Activated CD4-positive, alpha-beta memory T cell treated with anti-CD3 and anti-CD28 coated beads for 36 hours (primary cell): ENCODE measurements at regions not wholly inside any gene's neighbourhood (a gene's known extent, or its start where the extent isn't known, plus 50 kb on each side); places are given as distances from the start of the nearest gene placed in this dataset.

Experiments
- CTCF ChIA-PET: fragments of 350-600 bp; sonication (Branson Sonifier 250); formaldehyde crosslinking; loops from one replicate; lab custom pipeline; 2021; ENCODE audit warnings: antibody characterized with exemption, inconsistent platforms; lab: Charles Lee
- POLR2A ChIA-PET: fragments of 350-600 bp; sonication (Branson Sonifier 250); formaldehyde crosslinking; loops from one replicate; lab custom pipeline; 2021; ENCODE audit warnings: antibody characterized with exemption; lab: Charles Lee
- DNase-seq: peaks from one replicate; pipeline ENCODE4 v3.0.0-alpha.2; 2020
- H3K27ac Mint-ChIP-seq: one replicate; pipeline ENCODE4 v1.8.0; 2021; ENCODE audit warnings: mixed read lengths
- H3K27me3 Mint-ChIP-seq: one replicate; pipeline ENCODE4 v1.8.0; 2021; ENCODE audit warnings: mixed read lengths
- H3K36me3 Mint-ChIP-seq: one replicate; pipeline ENCODE4 v1.8.0; 2021; ENCODE audit warnings: mixed read lengths
- H3K4me1 Mint-ChIP-seq: one replicate; pipeline ENCODE4 v1.8.0; 2021; ENCODE audit warnings: low read depth, mixed read lengths
- H3K4me3 Mint-ChIP-seq: one replicate; pipeline ENCODE4 v1.8.0; 2021; ENCODE audit warnings: mild to moderate bottlenecking, mixed read lengths
- H3K9me3 Mint-ChIP-seq: one replicate; pipeline ENCODE4 v1.8.0; 2021; ENCODE audit warnings: mixed read lengths
- intact Hi-C: fragments of 100-400 bp; cut with micrococcal nuclease; formaldehyde crosslinking; loops from one replicate; pipeline ENCODE4 v1.15.1; 2023

DNA sequence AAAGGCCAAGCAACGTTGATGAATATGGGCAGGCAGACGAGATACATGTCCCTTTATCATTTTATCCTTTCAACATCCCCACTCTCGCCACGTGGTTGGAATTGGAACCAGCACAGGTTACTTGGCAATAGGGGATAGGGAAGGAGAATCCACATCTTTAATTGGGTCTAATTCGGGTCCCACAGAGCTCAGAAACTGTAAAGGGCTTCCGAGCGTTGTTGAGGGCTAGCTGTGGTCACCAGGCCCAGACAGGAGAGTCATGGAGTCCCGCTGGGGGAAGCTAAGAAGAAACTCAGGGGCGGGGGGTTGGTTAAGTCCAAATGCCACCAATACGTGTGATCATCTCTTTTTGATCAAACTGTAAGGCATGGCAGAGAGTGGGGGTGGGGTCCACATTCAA lies 271.3 kb upstream of the ZFHX3 start:
- Mint-ChIP-seq H3K36me3 (no peaks in the 10 kb centered on the region), H3K27me3 (no peaks in the 10 kb centered on the region), H3K9me3 (no peaks in the 10 kb centered on the region), H3K4me3 (no peak overlapping the region), H3K27ac (no peak overlapping the region), H3K4me1 (no peaks in the 10 kb centered on the region)
- POLR2A ChIA-PET, result no interaction called here
- intact Hi-C loops, result no loop called here
- CTCF ChIA-PET, result no interaction called here
- no peak for DNase-seq

DNA sequence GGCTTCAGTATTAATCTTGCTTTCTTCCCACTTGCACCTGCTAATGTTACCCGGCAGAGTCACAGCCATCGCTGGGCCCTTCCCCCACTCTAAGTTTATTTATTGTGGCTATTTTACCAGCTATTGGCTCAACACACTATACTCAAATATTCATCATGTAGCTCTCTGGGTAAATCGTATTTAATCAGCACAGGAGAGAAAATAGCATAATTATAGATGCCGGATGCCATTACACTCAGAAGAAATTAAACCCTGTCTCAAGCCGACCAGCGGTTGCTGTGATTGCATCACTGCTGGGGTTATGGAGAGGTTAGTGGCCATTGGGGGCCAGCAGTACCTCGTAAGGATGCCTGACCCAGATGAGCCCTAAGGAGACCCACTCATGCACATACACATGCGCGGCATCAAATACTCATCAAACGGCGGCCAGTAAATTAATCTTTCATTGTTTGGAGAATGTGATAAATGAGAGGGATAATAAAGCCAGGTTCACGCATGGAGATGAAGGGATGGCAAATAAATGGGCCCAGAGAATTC lies 269.5 kb upstream of the ZFHX3 start:
- ChIA-PET CTCF (no interaction called here), POLR2A (no interaction called here)
- H3K27me3 Mint-ChIP-seq, result no peaks in the 10 kb centered on the region
- no peaks in the 10 kb centered on the region for H3K4me1 Mint-ChIP-seq
- H3K4me3 Mint-ChIP-seq, result no peak overlapping the region
- peaks cover 6% of the 10 kb centered on the region for H3K9me3 Mint-ChIP-seq
- H3K36me3 Mint-ChIP-seq, result no peaks in the 10 kb centered on the region
- intact Hi-C loops, result no loop called here
- no peak overlapping the region for H3K27ac Mint-ChIP-seq
- no peak for DNase-seq

DNA sequence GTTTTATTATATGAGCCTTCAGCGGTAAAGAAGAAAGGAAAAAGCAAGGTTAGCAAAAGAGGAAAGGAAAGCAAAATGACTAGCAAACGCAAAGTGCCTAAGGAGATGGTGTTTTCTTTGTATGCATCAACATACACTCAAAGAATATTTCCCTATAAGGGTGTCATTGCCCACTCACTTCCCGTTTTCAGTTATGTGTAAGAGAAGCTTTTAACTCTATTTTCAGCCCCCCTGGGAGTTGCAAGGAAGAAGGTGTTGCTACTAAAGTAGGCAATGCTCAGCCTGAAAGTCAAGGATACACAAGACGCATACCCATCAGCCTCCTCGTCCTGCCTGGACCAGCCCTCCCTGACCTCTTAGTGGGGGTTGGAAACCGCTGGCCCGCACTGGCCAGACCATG lies 267.7 kb upstream of the ZFHX3 start:
- no peak overlapping the region for H3K27ac Mint-ChIP-seq
- no peaks in the 10 kb centered on the region for H3K4me1 Mint-ChIP-seq
- H3K9me3 Mint-ChIP-seq, result peaks cover 6% of the 10 kb centered on the region
- intact Hi-C loops, result no loop called here
- H3K4me3 Mint-ChIP-seq, result no peak overlapping the region
- DNase-seq, result no peak
- H3K27me3 Mint-ChIP-seq, result no peaks in the 10 kb centered on the region
- POLR2A ChIA-PET, result no interaction called here
- CTCF ChIA-PET, result interaction anchor here (0.6 kb wide), 1 partner anchor 14 kb away, joined by 3 read pairs; no protein-coding TSS in a partner anchor
- H3K36me3 Mint-ChIP-seq, result no peaks in the 10 kb centered on the region

DNA sequence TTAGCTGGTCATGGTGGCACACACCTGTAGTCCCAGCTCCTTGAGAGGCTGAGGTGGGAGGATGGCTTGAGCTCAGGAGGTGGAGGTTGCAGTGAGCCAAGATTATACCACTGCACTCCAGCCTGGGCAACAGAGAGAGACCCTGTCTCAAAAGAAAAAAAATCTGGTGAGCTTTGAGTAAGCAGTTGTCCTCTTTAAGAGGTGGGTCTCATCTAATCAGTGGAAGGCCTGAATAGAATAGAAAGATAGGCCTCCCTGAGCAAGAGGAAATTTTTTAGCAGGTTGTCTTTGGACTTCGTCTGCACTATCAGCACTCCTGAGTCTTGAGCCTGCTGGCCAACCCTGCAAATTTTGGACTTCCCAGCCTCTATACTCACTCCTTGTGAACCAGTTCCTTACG lies 266.0 kb upstream of the ZFHX3 start:
- no peak overlapping the region for H3K4me3 Mint-ChIP-seq
- CTCF ChIA-PET, result no interaction called here
- intact Hi-C loops, result no loop called here
- DNase-seq, result no peak
- POLR2A ChIA-PET, result no interaction called here
- no peaks in the 10 kb centered on the region for H3K36me3 Mint-ChIP-seq
- no peaks in the 10 kb centered on the region for H3K4me1 Mint-ChIP-seq
- no peaks in the 10 kb centered on the region for H3K27me3 Mint-ChIP-seq
- peaks cover 6% of the 10 kb centered on the region for H3K9me3 Mint-ChIP-seq
- no peak overlapping the region for H3K27ac Mint-ChIP-seq

DNA sequence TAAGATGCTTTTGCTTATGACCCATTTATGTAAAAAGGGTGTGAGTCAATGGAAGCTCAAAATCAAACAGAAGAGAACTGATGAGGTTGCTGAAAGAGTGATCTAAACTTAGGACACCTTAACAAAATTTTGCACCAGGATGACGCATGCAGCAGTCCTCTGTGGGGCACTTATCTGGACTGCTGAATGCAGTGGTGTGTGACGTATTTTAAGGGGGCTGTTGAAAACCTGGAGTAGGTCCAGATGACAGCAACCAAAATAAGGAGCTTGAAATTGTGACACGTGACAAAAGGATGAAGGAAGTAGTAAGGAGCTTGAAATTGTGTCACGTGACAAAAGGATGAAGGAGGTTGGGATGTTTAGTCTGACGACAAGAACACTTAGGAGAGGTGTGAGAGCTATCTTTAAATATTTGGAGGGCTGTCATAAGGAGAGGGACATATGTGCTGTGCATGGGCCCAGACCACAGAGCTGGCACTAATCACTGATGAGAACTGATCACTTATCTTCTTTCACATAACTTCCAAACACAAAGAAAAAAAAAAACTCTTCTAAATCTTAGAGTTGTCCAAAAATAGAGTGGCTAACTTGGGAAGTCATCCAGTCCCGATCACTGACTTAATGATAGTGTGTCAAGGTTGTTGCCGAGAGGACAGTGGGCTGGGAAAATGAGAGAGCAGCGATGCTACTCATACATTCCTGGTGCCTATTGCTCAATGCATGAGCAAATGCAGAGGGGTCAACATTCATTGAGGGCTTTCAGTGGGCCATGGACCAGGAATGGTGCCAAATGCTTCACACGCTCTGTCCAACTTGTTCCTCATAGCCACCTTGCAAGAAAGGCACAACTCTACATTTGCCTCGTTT lies 264.2 kb upstream of the ZFHX3 start:
- CTCF ChIA-PET, result no interaction called here

DNA sequence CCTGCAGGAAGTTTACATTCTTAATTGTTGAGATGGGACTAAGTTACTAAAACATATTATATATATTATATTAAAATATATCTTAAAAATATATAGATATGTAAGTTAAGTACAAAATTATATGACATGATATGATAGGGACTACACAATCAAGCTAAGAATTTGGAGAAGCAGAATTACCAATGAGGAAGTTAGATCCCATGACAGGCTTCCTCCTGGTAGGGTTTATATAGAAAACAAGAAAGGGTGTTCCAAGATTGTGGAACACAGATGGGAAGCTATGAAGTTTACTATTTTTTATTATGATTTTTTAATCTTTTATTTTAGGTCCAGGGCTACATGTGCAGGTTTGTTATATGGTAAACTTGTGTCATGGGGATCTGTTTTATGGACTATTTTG lies 260.8 kb upstream of the ZFHX3 start:
- ChIA-PET POLR2A (no interaction called here), CTCF (no interaction called here)
- no peak overlapping the region for H3K4me3 Mint-ChIP-seq
- H3K9me3 Mint-ChIP-seq, result peaks cover 8% of the 10 kb centered on the region
- no peaks in the 10 kb centered on the region for H3K27me3 Mint-ChIP-seq
- H3K4me1 Mint-ChIP-seq, result no peaks in the 10 kb centered on the region
- DNase-seq, result no peak
- no peaks in the 10 kb centered on the region for H3K36me3 Mint-ChIP-seq
- intact Hi-C loops, result no loop called here
- H3K27ac Mint-ChIP-seq, result no peak overlapping the region

More for the DNA sequence above, 264.2 kb upstream of the ZFHX3 start:
- Mint-ChIP-seq H3K4me3 (no peak overlapping the region), H3K9me3 (peaks cover 6% of the 10 kb centered on the region), H3K36me3 (no peaks in the 10 kb centered on the region), H3K27ac (no peak overlapping the region), H3K4me1 (no peaks in the 10 kb centered on the region), H3K27me3 (no peaks in the 10 kb centered on the region)
- POLR2A ChIA-PET, result no interaction called here
- intact Hi-C loops, result no loop called here
- DNase-seq, result no peak

DNA sequence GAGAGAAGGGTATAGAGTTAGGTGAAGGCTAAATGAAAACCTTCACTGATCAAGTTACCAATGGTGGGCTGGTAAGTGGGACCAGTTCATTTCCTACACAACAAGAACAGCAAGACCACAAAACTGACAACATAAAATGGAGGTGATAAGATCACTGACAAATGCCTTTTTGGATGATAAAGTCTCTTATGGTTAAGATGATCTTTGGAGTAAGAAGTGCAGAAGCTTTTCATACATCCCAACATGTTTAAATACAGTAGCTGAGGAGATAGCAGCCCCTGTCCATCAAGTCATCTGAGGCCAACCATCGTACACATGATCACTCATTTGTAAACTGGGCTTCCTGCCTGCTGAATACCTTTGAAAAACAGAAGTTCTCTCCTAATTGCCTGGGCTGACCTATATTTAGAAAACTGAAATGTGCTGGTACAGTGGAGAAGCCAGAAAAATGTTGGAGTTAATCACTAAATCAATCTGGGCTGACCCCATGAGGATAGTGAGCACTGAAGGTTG lies 259.0 kb upstream of the ZFHX3 start:
- ChIA-PET CTCF (no interaction called here), POLR2A (no interaction called here)
- Mint-ChIP-seq H3K4me1 (no peaks in the 10 kb centered on the region), H3K36me3 (no peaks in the 10 kb centered on the region), H3K27me3 (no peaks in the 10 kb centered on the region), H3K4me3 (no peak overlapping the region), H3K27ac (no peak overlapping the region), H3K9me3 (peaks cover 2% of the 10 kb centered on the region)
- no peak for DNase-seq
- intact Hi-C loops, result no loop called here

DNA sequence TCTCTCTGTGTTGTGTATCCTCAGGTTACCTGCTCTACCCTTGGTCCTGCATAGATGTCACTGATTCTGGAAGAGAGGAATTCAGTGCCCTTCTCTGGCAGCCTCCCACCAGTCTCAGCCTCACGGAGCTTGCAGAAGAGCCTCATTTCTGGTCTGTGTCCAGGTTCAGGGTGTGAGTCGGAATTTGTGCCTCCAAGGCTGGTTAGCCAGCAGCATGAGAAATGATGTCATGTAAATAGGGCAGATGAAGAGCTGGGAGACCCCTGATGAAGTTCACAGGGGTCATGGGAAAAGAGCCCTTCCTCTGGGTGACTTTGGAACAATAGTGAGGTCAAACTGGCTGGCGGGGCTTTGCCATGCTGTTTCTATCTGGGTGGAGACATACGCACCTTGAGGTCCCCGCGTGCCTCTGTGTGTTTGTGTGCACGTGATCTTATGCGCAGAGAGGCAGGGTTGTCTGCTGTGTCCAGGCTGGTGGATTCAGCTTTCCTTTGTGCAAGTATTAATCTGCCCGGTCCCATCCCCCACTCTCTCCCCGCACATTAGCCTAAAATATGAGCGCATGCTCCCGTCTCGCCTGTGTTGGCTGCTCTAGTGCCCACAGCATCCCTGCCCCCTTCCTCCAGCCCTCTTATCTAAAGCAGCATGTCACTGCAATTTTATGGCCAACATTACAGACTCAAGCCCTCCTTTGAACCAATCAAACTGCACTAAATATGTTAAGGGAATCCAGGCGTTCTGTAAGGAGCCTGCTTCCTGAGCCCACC lies 256.3 kb upstream of the ZFHX3 start:
- intact Hi-C loops, result no loop called here
- no peaks in the 10 kb centered on the region for H3K36me3 Mint-ChIP-seq
- H3K27ac Mint-ChIP-seq, result no peak overlapping the region
- H3K4me1 Mint-ChIP-seq, result no peaks in the 10 kb centered on the region
- peaks cover 2% of the 10 kb centered on the region for H3K9me3 Mint-ChIP-seq
- POLR2A ChIA-PET, result no interaction called here
- CTCF ChIA-PET, result no interaction called here
- no peaks in the 10 kb centered on the region for H3K27me3 Mint-ChIP-seq
- DNase-seq, result no peak
- no peak overlapping the region for H3K4me3 Mint-ChIP-seq

DNA sequence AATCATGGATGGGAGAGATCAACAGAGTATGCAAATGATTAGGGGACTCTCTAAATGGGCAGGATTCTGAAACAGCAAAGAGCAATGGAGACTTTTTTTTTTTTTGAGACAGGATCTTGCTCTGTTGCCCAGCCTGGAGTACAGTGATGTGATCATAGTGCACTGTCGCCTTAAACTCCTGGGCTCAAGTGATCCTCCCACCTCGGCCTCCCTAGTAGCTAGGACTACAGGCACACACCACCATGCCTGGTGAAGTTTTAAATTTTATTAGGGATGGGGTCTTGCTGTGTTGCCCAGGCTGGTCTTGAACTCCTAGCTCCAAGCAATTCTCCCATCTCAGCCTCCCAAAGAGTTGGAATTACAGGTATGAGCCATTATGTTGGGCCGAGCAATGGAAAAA lies 255.0 kb upstream of the ZFHX3 start:
- peaks cover 2% of the 10 kb centered on the region for H3K9me3 Mint-ChIP-seq
- no peaks in the 10 kb centered on the region for H3K36me3 Mint-ChIP-seq
- CTCF ChIA-PET, result no interaction called here
- no peaks in the 10 kb centered on the region for H3K4me1 Mint-ChIP-seq
- DNase-seq, result no peak
- H3K27me3 Mint-ChIP-seq, result no peaks in the 10 kb centered on the region
- intact Hi-C loops, result no loop called here
- no peak overlapping the region for H3K4me3 Mint-ChIP-seq
- POLR2A ChIA-PET, result no interaction called here
- H3K27ac Mint-ChIP-seq, result no peak overlapping the region

DNA sequence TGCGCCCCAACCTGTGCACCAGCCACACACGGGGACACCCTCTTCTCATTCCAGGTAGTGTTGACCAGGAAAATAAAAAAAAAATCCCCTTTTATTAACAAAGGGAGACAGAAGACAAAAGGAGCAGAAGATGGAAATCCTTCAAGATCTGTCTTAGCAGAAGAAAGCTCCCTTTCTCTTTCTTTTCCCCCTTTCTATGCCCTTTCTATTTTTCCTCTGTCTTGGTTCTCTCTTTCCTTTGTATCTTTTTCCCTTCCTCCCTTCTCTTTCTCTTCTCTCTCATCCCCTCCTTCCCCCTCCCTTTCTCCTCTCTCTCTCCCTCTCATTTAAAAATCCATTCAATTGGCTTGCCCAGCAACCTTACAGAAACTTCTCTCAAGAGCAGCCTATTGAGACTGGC lies 254.1 kb upstream of the ZFHX3 start:
- no peak for DNase-seq
- ChIA-PET POLR2A (no interaction called here), CTCF (no interaction called here)
- intact Hi-C loops, result no loop called here
- no peak overlapping the region for H3K4me3 Mint-ChIP-seq
- H3K27ac Mint-ChIP-seq, result no peak overlapping the region
- H3K27me3 Mint-ChIP-seq, result no peaks in the 10 kb centered on the region
- no peaks in the 10 kb centered on the region for H3K36me3 Mint-ChIP-seq
- H3K4me1 Mint-ChIP-seq, result no peaks in the 10 kb centered on the region
- peaks cover 2% of the 10 kb centered on the region for H3K9me3 Mint-ChIP-seq

DNA sequence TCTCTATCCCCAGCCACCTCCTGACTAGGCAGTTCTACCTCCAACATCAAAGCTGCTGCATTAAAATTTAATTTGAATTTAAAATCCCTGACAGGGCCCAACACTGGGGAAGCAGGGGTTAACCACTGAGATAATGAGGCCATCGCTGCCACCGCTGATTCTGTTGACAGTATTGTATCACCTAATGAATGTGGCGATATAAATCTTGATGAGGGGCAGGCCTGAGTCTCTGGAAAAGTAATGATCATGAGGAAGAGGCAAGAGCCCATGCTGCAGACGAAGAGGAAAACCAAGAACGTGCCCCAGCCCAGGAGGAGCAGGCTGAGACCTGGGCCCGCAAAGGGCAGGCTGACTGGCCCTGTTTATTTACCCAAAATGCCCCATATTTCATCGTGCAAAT lies 251.4 kb upstream of the ZFHX3 start:
- ChIA-PET CTCF (no interaction called here), POLR2A (no interaction called here)
- no peak overlapping the region for H3K4me3 Mint-ChIP-seq
- H3K36me3 Mint-ChIP-seq, result no peaks in the 10 kb centered on the region
- intact Hi-C loops, result no loop called here
- H3K4me1 Mint-ChIP-seq, result no peaks in the 10 kb centered on the region
- H3K27ac Mint-ChIP-seq, result no peak overlapping the region
- H3K9me3 Mint-ChIP-seq, result peaks cover 2% of the 10 kb centered on the region
- no peak for DNase-seq
- no peaks in the 10 kb centered on the region for H3K27me3 Mint-ChIP-seq

DNA sequence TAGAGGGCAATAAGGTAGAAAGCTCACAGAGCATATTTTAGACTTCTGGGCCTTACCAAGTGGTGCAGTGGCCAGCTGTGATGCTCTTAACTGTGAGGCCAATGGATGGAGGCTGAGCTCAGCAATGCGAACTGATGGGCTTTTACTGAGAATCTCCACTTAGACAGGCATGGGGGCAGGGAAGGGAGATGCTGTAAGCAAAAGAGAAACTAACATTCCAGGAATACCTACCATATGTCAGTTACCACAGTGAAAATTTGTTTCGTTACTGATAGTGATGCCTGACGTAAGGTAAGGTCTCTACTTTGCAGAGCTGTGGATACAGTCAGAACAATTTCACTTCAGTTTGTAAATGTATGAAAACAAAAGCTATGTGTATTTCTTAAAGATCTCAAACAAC lies 250.6 kb upstream of the ZFHX3 start:
- no peaks in the 10 kb centered on the region for H3K9me3 Mint-ChIP-seq

More for the DNA sequence above, 250.6 kb upstream of the ZFHX3 start:
- intact Hi-C loops, result no loop called here
- CTCF ChIA-PET, result no interaction called here
- H3K27me3 Mint-ChIP-seq, result no peaks in the 10 kb centered on the region
- no peak overlapping the region for H3K4me3 Mint-ChIP-seq
- DNase-seq, result no peak
- POLR2A ChIA-PET, result interaction anchor here (0.6 to 0.7 kb wide), 2 partner anchors 48 to 437 kb away, joined by 4 to 8 read pairs; no protein-coding TSS in a partner anchor
- H3K4me1 Mint-ChIP-seq, result no peaks in the 10 kb centered on the region
- H3K36me3 Mint-ChIP-seq, result no peaks in the 10 kb centered on the region
- H3K27ac Mint-ChIP-seq, result no peak overlapping the region
